HT-29 (cell line): ENCODE measurements at regions not wholly inside any gene's neighbourhood (a gene's known extent, or its start where the extent isn't known, plus 50 kb on each side); places are given as distances from the start of the nearest gene placed in this dataset.
"Not testable (repeated sequence)": the region's sequence is repeated elsewhere in the genome, so short reads cannot be mapped to it uniquely, and the experiment has no call there.

Experiments used
- DNase-seq: peaks from one replicate; pipeline ENCODE4 v3.0.0-alpha.2; 2015; ENCODE audit warnings: low spot score

DNA sequence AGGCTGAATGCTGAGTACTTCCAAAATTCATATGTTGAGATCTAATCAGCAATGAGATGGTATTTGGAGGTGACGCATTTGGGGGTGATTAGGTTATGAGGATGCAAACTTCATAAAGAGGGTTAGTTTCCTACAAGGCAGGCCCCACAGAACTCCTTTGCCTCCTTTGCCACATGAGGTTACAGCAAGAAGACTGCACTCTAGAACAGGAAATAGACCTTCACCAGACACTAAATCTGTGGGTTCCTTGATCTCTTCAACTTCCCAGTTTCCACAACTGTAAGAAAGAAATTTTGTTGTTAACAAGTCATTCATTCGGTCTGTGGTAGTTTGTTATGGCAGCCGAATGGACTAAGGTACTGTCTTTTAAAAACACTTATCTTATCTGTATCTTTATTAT is 681.9 kb upstream of the HS3ST1 start:
- no peak for DNase-seq

DNA sequence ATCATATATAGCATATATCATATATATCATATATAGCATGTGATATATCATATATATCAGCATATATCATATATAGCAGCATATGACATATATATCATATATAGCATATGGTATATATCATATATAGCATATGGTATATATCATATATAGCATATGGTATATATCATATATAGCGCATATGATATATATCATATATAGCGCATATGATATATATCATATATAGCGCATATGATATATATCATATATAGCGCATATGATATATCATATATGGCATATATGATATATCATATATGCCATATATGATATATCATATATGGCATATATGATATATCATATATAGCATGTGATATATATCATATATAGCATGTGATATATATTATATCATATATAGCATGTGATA is 680.4 kb upstream of the HS3ST1 start:
- not testable (repeated sequence) for DNase-seq

DNA sequence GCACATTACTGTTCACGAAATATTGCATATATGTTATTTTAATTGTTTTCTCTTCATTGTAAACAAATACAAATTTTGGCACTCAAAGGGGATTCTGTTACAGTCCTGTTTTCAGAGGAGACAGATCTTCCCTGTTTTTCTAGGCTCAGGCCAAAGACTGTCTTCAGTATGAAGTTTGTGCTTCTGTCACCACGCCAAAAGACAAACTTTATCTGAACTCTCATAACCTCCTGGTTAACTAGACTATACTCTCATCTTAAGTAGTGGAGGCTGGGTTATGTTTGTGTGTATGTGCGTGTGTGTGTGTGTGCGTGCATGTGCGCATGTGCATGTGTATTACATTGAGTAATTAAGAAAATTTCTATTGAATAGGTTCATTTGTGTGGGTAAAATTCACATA is 676.8 kb upstream of the HS3ST1 start:
- no peak for DNase-seq

DNA sequence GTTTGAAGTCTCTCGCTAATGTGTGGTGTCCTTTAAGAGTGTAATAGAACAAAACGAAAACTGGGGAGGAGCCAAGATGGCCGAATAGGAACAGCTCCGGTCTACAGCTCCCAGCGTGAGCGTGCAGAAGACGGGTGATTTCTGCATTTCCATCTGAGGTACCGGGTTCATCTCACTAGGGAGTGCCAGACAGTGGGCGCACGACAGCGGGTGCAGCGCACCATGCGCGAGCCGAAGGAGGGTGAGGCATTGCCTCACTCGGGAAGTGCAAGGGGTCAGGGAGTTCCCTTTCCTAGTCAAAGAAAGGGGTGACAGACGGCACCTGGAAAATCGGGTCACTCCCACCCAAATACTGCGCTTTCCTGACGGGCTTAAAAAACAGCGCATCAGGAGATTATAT is 661.2 kb upstream of the HS3ST1 start:
- DNase-seq, result peak; percentile 19

DNA sequence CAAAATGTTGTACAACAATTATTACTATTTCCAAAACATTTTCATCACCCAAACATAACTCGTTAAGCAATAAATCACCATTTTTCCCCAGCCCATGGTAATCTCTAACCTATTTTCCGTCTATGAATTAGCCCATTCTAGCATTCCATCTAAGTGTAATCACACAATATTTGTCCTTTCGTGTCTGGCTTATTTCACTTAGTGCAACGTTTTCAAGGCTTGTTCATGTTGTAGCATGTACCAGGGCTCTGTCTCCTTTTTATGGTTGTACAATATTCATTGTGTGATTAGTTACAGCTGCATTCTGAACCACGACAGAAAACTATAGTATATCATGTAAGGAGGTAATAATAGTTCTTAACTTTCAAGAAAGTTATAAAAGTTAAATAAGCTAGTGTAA is 656.0 kb upstream of the HS3ST1 start:
- DNase-seq, result no peak

DNA sequence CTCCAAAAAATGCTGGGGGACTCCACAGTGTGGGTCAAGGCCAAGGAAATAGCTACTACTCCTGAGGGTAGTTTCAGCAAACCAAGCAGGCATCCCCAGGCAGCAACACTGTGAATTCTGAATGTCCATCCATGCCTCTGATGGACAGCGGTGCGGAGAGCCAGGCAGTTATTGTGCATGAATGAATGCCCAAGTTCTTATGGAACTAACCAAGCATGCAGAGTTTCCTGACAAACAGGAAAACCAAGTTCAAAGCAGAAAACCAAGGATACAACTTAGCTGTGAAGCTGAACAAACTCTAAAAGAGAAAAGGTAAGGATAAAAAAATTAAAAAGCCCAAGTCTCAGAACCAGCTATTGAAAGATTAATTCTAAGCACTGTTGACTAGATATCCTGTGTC is 642.6 kb upstream of the HS3ST1 start:
- no peak for DNase-seq

DNA sequence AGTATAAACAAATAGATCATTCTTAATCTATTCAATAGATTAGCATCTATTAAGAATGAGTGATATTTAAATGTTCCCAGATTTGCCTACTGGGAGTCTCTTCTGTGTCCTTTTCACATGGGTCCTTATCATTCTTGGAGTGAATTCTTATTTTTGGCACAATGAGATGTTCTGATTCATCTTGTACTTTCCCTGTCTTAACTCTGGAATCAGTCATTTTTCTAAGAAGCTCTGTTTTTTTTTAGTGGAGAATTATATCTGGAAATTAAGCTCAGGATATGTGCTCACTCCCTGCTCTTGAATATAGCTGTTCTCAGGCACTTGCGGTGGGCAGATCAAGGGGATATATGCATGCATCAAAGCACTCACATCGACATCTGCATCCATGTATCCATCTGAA is 625.3 kb upstream of the HS3ST1 start:
- no peak for DNase-seq

DNA sequence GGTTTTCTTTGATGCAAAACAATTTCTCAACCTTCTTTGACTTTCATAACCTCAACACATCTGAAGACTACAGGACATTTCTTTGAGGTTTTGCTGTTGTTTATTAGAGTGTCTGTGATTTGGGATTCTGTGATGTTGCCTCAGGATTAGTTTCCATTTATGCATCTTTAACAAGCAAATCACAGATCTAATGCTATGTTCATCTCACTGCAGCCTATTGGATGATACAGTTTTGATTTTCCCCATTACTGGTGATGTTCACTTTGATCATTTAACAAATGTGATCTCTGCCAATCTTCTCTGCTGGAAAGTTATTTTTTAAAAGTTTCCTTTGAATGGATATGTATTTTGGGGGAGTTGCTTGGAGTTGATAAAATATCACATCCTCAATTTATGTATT is 624.9 kb upstream of the HS3ST1 start:
- no peak for DNase-seq

DNA sequence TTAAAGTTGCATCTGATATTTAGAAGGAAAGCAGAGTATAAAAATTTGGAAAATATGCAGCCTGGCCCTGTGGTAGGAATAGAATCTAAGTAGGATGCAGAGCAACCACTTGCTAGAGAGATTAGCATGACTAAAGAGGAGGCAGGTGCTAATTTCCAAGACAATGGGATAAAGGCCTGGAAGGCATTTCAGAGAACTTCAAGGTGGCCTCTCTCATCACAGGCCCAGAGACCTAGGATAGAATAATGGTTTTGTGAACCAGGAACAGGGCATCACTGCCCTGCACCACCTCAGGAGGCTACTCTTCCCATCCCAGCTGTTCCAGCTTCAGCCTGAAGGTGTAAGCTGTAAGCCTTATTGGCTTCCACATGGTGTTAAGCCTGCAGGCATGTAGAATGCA is 621.7 kb upstream of the HS3ST1 start:
- no peak for DNase-seq

DNA sequence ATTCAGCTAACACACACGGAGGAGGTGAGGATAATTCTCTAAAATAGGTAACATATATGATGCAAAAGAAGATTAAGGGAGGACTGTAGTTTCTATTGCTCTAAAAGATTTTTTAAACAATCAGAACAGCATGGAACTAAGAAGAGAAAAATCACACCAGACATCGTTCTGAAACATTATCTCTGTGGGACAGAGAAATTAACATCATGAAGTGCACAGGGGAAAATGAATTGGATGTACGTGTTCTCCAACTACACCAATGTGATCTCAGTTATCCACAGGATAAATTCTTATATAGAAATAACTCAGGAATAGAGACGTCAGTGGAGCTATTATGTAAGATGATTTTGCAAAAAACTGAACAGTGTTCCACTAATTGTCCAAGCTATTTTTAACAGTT is 614.1 kb upstream of the HS3ST1 start:
- no peak for DNase-seq

DNA sequence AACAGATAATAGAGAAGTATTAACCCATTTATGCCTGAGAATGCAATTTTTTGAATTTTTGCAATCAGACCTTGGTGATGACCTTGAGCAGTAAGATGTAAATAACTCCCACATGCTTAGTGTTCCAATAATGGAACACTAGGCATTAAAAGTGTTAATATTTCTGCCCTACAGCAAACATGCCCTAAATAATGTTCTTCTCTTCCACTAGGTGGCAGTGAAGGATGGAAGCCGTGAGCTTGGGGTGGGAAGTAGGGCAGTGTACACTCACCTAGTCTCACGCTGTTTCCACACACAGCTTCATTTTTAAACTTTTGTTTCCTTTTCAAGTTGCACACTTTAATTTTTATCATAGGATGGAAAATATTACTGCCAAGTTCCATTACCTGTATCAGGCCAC is 613.1 kb upstream of the HS3ST1 start:
- DNase-seq, result peak; percentile 14

DNA sequence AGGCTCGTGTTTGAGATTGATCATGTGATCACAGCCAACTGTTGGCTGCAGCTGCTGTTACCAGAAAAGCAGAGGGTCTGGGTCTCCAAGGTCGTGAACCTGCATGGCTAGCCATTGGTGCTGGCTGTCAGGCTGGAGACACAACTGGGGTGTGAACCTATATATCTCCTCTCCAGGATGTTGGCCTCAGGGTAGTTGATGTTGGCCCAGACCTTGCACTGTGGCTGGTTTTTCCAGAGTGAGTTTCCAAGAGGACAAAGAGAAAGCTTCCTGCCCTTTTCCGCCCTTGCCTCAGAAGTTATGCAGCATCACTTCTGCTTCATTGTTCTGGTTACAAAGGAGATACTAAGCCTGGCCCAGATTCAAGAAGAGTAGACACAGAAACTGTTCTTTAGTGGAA is 607.8 kb upstream of the HS3ST1 start:
- DNase-seq, result no peak

DNA sequence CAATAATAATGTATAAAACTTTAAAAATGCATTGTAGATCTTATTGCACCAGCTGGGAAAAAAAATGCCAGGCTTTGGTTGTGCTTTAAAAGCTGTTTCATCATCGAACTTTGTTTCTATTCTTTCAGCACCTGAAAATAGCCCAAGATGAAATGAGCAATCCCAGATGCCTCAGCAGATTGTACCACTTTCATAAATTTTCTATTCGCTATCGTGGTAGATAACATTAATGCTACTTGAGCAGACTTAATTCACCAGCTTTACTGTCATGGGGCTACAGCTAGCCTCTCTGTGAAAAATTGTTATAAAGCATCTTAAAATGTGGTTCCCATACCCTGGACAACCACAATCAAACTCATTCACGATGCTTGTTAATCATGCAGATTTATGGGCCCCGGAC is 599.6 kb upstream of the HS3ST1 start:
- no peak for DNase-seq

DNA sequence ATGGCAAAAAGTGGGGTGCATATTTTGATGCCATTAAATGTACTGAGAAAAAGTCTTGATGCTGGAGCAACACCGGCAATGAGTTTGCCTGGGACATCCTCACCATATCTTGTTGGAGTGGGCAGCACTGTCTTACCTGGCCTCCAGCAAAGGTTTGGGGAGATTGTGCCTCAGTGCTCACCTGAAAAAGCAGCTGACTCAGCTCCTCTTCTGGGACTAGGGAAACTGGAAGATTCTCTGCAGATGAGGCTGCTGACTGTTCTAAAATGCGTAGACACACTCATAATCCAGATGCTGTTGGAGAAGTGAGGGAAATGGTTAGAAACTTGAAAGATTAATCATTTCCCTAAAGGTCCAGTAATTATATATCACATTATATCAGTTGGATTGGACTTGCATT is 593.7 kb upstream of the HS3ST1 start:
- no peak for DNase-seq

DNA sequence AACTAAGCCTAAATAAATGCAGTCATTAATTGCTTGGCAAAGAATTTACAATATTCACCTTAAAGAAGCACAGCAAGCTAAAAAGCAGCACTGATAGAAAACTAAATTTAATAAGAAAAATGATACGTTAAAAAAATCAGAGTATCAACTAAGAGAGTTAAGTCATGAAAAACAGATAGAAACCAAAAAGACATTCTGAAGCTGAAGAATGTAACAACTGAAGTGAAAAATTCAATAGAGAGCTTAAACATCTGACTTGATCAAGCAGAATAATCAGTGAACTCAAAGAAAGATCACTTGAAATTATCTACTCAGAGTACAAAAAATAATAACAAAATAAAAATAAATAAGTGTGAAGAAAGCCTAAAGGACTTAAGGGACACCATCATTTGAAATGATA is 588.0 kb upstream of the HS3ST1 start:
- DNase-seq, result no peak

DNA sequence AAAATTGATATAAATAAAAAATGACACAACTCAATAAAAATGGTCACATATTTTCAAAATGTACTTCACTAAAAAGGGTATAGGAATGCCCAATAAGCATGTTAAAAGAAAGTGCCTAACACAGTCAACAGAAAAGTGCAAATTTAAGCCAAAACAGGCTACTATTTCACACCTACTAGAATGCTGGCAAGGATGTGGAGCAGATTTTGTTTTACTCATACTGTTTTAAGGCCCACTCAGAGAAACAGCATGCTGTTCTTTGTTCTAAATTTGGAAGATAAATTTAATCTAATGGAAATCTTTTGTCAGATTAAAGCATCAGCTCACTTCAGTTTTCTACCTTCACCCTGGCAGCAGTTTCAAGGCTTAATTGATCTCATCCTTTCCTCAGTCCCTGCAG is 576.8 kb upstream of the HS3ST1 start:
- no peak for DNase-seq

DNA sequence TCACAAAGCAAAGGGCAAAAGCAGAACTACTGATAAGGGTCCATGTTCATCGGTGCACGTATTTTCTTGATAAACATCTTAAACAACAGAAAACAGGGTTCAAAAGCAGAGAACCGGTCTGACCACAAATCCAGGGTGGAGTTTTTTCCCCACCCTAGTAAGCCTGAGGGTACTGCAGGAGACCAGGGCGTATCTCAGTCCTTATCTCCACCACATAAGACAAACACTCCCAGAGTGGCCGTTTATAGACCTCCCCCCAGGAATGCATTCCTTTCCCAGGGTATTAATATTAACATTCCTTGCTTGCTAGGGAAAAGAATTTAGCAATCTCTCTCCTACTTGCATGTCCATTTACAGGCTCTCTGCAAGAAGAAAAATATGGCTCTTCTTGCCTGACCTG is 567.9 kb upstream of the HS3ST1 start:
- not testable (repeated sequence) for DNase-seq

DNA sequence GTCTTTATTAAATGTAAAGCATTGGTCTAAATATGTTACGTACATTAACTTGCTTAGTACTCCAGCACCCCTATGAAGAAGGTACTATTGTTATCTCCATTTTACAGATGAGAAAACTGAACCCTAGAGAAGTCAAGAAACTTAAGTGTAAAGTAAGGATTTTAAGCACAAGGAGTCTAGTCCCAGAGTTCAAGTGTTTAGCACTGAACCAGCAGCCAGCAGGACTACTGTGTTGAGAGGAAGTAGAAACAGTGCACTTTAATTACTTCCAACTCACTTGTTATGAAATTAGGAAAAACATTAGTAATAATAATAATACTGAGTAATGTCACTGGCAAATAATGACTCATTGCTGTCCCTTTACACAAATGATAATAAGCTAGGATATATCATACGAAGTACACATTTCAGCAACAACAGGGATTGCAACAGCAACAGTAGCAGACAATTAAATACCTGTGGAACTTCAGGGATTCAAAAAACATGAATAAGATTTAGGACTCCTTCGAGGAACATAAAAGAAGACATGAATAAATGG is 548.1 kb upstream of the HS3ST1 start:
- no peak for DNase-seq

DNA sequence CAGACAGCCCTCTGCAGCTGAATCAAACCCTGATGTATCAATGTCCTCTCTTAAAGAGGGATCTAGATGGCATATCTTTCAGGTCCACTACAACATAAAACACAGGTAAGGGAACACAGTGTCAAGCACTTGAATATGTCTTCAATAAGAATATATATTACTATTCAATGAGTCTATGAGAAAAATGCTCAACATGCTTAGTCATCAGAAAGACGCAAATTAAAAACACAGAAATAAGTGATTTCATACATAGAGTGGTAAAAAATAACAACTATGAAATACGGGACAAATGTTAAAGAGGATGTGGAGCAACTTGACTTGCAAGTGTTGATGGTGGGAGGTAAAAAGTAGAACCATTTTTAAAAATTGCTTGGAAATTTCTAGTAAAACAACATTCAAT is 544.6 kb upstream of the HS3ST1 start:
- no peak for DNase-seq

DNA sequence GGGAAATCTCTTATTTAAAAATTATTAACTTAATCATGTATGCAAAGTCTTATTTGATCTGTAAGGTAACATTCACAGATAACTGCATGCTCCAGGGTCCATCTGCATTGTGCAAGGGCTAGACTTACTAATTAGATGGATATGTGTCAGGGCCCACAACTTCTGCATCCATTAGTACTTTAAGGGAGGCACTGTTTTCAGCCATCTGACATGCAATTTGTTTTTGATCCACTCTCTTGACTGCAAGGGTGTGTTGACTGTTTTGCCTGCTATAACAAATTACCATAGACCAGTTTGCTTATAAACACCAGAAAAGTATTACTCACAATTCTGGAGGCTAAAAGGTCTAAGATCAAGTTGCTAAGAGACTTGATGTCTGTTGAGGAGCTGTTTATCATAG is 542.1 kb upstream of the HS3ST1 start:
- no peak for DNase-seq

DNA sequence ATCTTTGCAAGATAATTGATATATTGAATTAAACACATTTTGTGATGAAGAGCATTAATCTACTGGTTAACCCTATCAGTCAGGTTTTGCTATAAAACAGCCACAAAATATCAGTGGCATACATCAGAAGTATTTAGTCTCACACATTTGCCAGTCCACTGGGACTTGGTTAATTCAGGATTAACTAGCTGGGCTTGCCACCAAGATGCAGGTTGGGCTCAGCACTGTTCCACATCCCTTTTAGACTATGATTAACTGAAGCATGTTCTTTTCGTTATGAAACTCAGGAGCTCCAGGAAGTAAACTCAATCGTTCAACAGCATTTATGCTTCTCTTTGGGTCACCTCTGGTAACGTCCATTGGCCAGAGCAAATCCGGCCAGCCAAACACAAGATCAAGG is 538.1 kb upstream of the HS3ST1 start:
- DNase-seq, result no peak

DNA sequence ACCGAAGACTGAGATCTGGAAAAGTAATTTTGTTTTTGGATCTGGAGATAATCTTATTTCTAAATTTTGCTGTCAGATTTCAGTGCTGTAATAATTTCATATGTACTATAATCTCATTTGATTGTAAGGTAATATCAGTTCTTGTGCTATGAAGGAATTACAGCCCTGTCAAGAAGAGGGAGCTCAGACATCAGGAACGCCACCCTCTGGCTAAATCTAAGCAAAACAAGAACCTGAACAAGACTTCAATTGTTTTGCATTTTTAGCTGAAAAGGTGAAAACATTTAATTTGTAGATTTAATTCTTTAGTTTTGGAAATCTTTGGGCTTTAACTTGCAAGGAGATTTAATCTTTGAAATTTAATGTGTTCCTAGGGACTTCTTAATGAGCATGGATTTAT is 525.4 kb upstream of the HS3ST1 start:
- DNase-seq, result peak; percentile 63

DNA sequence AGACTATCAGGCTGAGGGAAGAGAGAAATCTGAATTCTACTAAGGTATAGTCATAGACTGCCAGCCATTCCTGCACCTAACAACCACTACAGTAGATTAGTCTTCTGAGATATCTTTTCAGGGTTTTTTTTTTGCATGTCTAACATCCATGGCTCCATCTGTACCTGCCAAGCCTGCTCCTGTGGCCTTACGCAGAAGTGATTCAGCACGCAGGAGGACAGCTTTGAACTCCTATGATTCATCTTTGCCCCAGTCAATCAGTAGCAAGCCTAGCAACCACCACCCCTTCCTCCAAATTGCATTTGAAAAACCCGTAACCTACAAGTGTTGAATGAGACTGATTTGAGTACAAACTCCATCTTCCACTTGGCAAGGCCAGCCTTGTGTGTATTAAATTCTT is 520.7 kb upstream of the HS3ST1 start:
- no peak for DNase-seq

DNA sequence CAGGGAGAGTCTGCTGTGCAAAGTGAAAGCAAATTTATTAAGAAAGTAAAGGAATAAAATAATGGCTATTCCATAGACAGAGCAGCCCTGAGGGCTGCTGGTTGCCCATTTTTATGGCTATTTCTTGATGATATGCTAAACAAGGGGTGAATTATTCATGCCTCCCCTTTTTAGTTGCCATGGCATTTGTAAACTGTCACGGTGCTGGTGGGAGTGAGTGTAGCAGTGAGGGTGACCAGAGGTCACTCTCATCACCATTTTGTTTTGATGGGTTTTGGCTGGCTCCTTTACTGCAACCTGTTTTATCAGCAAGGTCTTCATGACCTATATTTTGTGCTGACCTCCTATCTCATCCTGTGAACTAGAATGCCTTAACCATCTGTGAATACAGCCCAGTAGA is 518.9 kb upstream of the HS3ST1 start:
- not testable (repeated sequence) for DNase-seq

DNA sequence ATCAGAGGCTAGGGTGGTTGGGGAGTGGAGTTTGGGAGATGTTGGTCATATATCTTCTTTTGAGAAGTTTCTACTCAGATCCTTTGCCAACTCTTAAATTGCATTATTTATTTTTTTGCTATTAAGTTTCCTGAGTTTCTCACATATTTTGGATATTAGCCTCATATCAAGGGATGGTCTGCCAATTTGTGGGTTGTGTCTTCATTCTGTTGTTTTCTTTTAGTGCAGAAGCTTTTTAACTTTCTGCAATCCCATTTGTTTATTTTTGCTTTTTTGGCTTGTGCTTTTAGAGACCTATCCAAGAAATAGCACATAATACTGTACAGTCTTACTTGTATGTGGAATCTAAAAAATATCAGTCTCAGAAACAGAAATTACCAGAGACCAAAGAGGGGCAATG is 509.2 kb upstream of the HS3ST1 start:
- DNase-seq, result no peak
